ENCODE measurements at regions not wholly inside any gene's neighbourhood (a gene's known extent, or its start where the extent isn't known, plus 50 kb on each side); places are given as distances from the start of the nearest gene placed in this dataset.

DNA sequence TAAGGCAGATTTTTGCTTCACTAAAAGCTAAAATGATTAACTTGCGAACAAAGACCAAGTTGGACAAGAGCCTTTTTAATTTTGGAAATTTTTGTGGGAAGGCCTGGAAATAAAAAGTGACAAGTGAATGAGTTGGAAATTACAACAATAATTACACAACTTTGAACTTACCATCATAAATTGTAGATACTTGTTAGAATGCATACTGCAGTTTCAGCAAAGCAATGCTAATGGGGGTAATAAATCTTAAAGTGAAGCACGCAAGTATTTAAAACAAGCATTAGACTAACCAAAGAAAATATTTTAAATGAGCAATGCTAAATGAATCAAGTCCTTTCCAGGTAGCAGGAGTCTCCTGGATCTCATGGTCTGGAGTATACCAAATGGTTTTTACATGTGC lies 83.2 kb upstream of the EYA4 start:
- TF ChIP-seq, protein P1, sequence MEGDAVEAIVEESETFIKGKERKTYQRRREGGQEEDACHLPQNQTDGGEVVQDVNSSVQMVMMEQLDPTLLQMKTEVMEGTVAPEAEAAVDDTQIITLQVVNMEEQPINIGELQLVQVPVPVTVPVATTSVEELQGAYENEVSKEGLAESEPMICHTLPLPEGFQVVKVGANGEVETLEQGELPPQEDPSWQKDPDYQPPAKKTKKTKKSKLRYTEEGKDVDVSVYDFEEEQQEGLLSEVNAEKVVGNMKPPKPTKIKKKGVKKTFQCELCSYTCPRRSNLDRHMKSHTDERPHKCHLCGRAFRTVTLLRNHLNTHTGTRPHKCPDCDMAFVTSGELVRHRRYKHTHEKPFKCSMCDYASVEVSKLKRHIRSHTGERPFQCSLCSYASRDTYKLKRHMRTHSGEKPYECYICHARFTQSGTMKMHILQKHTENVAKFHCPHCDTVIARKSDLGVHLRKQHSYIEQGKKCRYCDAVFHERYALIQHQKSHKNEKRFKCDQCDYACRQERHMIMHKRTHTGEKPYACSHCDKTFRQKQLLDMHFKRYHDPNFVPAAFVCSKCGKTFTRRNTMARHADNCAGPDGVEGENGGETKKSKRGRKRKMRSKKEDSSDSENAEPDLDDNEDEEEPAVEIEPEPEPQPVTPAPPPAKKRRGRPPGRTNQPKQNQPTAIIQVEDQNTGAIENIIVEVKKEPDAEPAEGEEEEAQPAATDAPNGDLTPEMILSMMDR (IDR thresholded peaks at IDR 0.05) = no peak
- TF ChIP-seq POLR2AphosphoS5 (IDR thresholded peaks at IDR 0.05) = no peak

All from prostate gland (tissue), 2 donors.